Ectodermal cell (in vitro differentiated cells): ENCODE measurements at regions not wholly inside any gene's neighbourhood (a gene's known extent, or its start where the extent isn't known, plus 50 kb on each side); places are given as distances from the start of the nearest gene placed in this dataset.

Experiments
- H3K27ac ChIP-seq: 2 replicates; pipeline ENCODE4 v1.7.0; 2013; ENCODE audit warnings: mild to moderate bottlenecking, low read depth, low read length; ENCODE audit not compliant: insufficient read depth, poor library complexity, severe bottlenecking
- H3K27me3 ChIP-seq: 2 replicates; pipeline ENCODE4 v1.7.0; 2013; ENCODE audit warnings: mild to moderate bottlenecking, low read length; ENCODE audit not compliant: insufficient read depth, control insufficient read depth, poor library complexity, severe bottlenecking
- H3K36me3 ChIP-seq: one replicate; pipeline ENCODE4 v1.7.0; 2013; ENCODE audit warnings: low read length; ENCODE audit not compliant: control insufficient read depth, insufficient read depth
- H3K4me1 ChIP-seq: one replicate; pipeline ENCODE4 v1.7.0; 2013; ENCODE audit warnings: low read length; ENCODE audit not compliant: control insufficient read depth, insufficient read depth
- H3K4me3 ChIP-seq: 2 replicates; pipeline ENCODE4 v1.7.0; 2013; ENCODE audit warnings: low read depth, low read length, control low read depth; ENCODE audit not compliant: insufficient read depth
- H3K9me3 ChIP-seq: 2 replicates; pipeline ENCODE4 v1.7.0; 2013; ENCODE audit warnings: mild to moderate bottlenecking, low read length, moderate library complexity; ENCODE audit not compliant: control insufficient read depth
- WGBS, 2 experiments: methylation state at CpG; one replicate each; pipeline ENCODE4 v1.1.7; 2013; ENCODE audit warnings: missing lambda C conversion rate in 2 of 2; 5-methylcytosine and 5-hydroxymethylcytosine counted together

DNA sequence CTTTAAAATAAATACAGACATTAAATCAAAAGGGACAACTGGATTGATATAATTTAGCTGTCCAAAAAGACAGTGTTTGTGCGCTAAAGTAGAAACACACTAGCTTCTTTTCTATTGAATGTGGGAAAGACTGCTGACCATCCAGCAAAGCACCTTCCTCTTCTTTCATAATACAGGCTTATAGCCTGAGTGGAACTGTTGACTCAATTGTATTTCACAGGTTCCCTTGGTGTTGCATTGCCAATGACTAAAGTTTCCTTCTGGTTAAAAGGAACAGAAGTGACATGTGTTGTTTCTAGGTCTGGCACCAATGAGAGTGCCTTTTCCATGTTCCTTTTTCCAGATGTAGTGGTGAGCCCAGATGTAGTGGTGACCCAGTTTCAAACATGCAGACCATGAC lies 412.3 kb downstream of the RNF144A start:
- H3K27me3 ChIP-seq, result no peaks in the 10 kb centered on the region

DNA sequence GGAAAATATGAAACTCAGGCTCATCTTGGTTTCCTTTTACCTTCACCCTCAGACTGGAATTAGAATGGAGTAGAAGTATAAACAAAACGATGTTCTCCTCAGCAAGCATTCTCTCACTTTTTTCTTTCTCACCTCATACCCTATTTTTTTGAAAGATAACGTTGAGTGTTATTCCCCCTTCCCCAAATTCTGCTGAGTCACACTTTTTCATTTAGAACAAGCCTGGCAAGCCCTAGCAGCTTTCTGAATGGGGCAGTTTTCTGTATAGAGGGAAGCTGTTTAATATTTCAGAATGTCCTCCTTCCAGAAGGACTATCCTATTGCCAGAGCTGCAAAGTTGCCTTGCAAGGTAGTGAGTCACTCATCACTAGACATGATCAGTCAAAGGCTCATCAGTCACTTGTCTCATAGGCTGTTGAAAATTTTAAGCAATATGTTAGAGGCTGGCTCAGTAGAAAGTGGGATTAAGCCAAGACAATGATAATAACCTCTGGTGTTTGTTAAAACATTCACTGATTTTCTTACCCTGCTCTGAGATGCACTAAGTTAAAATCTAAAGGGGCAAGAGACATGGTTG lies 416.1 kb downstream of the RNF144A start:
- Histone ChIP-seq H3K27me3 (no peaks in the 10 kb centered on the region), H3K9me3 (no peaks in the 10 kb centered on the region), H3K27ac (no peak overlapping the region), H3K4me1 (no peaks in the 10 kb centered on the region), H3K36me3 (no peaks in the 10 kb centered on the region), H3K4me3 (no peak overlapping the region)
- 84 to 86% methylated on average over 2 of the region's 2 CpGs for WGBS, 2 experiments

More for the DNA sequence above, 412.3 kb downstream of the RNF144A start:
- Histone ChIP-seq H3K27ac (no peak overlapping the region), H3K4me3 (no peak overlapping the region), H3K9me3 (no peaks in the 10 kb centered on the region), H3K36me3 (no peaks in the 10 kb centered on the region), H3K4me1 (no peaks in the 10 kb centered on the region)
- 100% methylated on average over 1 of the region's 1 CpG for WGBS, 2 experiments

DNA sequence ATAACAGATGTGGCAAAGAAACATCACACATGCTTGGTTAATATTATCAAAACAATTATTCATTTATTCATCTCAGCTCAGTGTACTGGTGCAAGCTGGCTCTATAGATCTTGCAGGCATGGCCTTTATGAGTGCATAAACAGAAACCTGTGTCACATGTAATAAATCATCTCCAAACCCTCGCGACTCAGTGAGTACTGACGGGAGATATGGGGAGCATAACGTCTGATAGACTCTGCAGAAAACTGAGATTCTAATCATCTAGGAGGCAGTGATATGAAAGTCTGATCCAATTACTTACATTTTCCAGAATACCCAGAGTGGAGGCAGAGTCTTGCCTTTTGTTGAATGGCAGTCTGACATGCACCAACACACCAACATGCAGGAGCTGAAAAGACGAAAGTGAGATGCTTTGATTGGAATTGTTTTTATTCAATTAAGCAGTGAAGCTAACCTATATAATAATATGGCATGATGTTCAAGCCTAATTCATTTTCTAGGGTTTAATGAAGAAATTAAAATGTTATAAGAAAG lies 416.8 kb downstream of the RNF144A start:
- H3K9me3 ChIP-seq, result no peaks in the 10 kb centered on the region
- H3K36me3 ChIP-seq, result no peaks in the 10 kb centered on the region
- no peaks in the 10 kb centered on the region for H3K4me1 ChIP-seq
- H3K4me3 ChIP-seq, result no peak overlapping the region
- WGBS, 2 experiments, result 89 to 100% methylated on average over 4 to 5 of the region's 5 CpGs
- H3K27ac ChIP-seq, result no peak overlapping the region
- no peaks in the 10 kb centered on the region for H3K27me3 ChIP-seq

DNA sequence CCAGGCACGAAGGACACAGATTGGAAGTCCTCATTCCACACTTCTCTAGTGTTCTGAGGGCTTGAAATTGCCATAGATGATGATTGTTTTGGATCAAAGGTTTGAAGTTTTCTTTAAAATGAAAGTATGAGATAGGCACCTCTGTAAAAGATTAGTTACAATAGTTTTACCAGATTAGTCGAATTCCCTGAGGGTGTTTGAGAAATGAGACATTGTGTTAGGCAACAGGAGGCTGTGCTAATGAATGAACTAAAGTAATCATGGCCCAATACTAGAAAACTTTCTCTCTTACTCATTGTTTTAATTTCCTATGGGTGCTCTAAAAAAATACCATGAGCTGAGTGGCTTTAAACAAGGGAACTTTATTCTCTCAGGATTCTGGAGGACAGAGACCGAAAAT lies 421.7 kb downstream of the RNF144A start:
- Histone ChIP-seq H3K27ac (no peak overlapping the region), H3K27me3 (no peaks in the 10 kb centered on the region), H3K4me1 (no peaks in the 10 kb centered on the region), H3K9me3 (no peaks in the 10 kb centered on the region), H3K36me3 (no peaks in the 10 kb centered on the region), H3K4me3 (no peak overlapping the region)
- WGBS, 2 experiments, result 87 to 92% methylated on average over 3 of the region's 3 CpGs

DNA sequence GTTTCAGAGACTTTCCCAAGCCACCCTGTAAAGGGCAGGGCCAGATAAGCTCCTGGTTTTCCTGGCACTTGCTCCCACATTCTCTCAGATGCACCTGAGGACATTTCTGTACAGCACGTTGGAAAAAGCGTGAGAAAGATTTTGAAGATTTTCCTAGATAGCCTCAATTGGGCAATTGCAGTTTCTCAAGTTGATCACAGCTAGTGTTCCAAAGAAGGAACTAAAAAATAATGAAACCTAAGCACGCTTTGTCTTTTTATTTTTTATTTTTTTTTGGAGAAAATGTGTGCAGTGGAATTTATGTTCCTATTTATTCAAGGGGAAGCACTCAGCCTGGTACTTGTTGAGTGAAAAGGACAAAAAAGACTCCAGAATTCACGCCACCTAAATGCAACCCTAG lies 429.1 kb downstream of the RNF144A start:
- no peak overlapping the region for H3K4me3 ChIP-seq
- H3K9me3 ChIP-seq, result no peaks in the 10 kb centered on the region
- 95% methylated on average over 4 of the region's 4 CpGs for whole genome bisulfite sequencing, 2 experiments
- no peaks in the 10 kb centered on the region for H3K36me3 ChIP-seq
- H3K27ac ChIP-seq, result no peak overlapping the region
- no peaks in the 10 kb centered on the region for H3K27me3 ChIP-seq
- H3K4me1 ChIP-seq, result no peaks in the 10 kb centered on the region

DNA sequence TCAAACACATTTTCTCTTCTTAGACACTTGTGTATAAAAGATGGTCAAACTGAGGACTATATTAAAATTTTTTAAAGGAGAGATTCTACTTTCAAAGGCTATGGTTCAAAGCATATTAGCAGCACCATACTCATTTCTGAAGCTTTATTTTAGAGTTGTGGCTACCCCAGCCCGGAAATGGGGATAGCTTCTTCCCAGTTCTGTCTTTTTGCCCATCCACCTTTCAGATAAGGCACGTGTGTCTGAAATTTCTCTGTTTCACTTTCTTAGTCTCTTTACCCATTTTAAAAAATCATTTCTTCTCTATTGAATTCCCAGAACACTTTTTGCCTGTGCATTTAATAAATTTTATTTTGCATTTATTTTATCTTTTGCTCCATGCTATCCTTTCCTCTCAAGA lies 431.5 kb downstream of the RNF144A start:
- Histone ChIP-seq H3K27me3 (no peaks in the 10 kb centered on the region), H3K4me1 (no peaks in the 10 kb centered on the region), H3K9me3 (no peaks in the 10 kb centered on the region), H3K4me3 (no peak overlapping the region), H3K36me3 (no peaks in the 10 kb centered on the region), H3K27ac (no peak overlapping the region)
- WGBS, 2 experiments, result 93 to 97% methylated on average over 2 of the region's 2 CpGs

DNA sequence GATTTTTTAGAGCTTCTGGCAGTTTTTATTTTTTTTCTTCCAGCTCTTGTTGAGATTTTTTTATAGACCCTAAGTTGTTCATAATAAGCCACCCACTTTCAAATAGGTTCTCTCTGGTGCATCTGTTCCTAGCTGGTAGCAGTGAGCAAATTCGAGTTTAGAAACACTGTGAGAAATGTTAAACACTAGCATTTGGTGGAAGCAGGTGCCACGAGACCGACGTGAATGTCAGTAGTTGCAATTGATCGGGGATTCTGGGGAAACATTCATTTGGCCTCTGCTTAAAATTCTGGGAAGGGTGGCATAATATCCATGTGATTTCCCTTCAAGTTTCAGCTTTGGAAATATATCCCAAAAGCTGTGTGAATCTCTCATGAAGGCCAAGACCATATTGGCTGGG lies 435.0 kb downstream of the RNF144A start:
- 94 to 95% methylated on average over 5 of the region's 5 CpGs for WGBS, 2 experiments
- Histone ChIP-seq H3K4me3 (no peak overlapping the region), H3K9me3 (no peaks in the 10 kb centered on the region), H3K27ac (no peak overlapping the region), H3K36me3 (no peaks in the 10 kb centered on the region), H3K27me3 (no peaks in the 10 kb centered on the region), H3K4me1 (no peaks in the 10 kb centered on the region)

DNA sequence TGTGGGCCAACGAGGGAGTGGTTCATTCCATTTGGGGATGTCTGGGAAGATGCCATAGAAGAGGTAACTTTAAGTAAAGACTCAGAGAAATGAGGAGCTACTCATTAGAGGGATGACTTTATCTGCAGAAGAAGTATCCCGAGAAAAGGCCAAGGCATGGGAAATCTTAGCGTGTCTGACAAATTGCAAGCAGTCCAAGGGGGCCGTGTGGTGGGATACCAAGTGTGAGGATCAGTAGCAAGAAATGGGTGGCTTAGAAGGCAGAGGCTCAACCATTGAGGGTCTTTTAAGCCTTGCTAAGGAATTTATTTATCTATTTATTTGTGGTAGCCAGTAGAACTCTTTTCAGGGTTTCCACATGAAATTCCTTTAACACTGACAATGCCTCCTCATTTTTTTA lies 436.4 kb downstream of the RNF144A start:
- no peak overlapping the region for H3K27ac ChIP-seq
- H3K4me1 ChIP-seq, result no peaks in the 10 kb centered on the region
- no peaks in the 10 kb centered on the region for H3K27me3 ChIP-seq
- H3K36me3 ChIP-seq, result no peaks in the 10 kb centered on the region
- H3K4me3 ChIP-seq, result no peak overlapping the region
- no peaks in the 10 kb centered on the region for H3K9me3 ChIP-seq
- 96% methylated on average over 4 of the region's 4 CpGs for WGBS, 2 experiments

DNA sequence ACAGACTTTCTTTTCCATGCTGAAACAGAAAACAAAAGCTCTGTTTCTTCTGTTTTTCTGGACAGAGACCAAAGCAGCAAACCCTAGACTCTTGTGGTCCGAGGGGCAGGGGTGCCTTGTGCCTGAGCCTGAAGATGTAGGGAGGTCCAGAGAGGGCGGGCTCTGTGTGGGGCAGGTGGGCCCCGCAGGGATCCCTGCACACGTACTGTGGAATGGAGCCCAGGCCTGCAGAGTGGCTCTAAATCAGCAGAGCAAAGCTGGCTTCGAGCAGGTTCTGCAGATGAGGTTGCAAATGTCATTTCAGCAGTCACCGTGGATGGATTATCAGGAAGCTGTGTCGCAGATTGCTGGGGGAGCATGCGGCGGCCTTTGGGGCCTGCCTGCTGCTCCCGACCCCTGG lies 438.6 kb downstream of the RNF144A start:
- 88% methylated on average over 10 of the region's 10 CpGs for WGBS, 2 experiments
- Histone ChIP-seq H3K4me1 (no peaks in the 10 kb centered on the region), H3K4me3 (no peak overlapping the region), H3K9me3 (no peaks in the 10 kb centered on the region), H3K36me3 (no peaks in the 10 kb centered on the region), H3K27me3 (no peaks in the 10 kb centered on the region), H3K27ac (no peak overlapping the region)

DNA sequence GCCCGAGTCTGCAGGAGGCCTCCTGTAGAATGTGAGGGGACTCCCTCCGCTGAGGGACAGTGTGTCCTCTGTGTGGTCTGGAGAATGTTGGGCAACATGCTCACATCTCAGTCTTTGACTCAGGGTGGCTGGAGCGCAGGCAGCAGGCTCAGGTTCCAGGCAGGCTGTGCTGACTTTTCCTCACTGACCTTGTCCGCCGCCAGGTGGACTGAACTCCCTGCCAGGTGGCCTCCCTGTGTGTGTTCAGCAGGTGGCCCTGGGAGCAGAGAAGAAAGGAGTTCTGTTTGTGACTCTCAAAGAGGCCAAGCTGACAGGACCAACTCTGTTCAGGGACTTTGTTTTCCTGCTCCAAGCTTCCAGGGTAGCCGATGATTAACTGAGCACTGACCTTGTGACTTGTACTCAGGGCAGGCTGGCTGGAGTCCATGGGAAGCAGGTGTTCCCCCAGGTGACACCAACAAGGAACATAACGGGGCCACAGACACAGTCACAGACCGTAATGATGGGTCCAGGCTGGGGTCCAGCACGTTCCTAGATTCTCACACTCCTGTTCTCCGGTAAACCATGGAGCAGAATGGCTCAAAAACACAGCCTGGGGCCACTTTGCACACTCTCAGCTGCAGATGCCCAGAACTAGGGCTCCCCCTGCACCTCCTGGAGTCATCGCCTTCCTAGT lies 439.8 kb downstream of the RNF144A start:
- H3K4me1 ChIP-seq, result peaks cover 4% of the 10 kb centered on the region
- H3K27ac ChIP-seq, result no peak overlapping the region
- no peaks in the 10 kb centered on the region for H3K9me3 ChIP-seq
- H3K4me3 ChIP-seq, result no peak overlapping the region
- no peaks in the 10 kb centered on the region for H3K27me3 ChIP-seq
- no peaks in the 10 kb centered on the region for H3K36me3 ChIP-seq
- WGBS, 2 experiments, result 94 to 97% methylated on average over 11 of the region's 11 CpGs
